ENCODE measurements at regions not wholly inside any gene's neighbourhood (a gene's known extent, or its start where the extent isn't known, plus 50 kb on each side); places are given as distances from the start of the nearest gene placed in this dataset.

DNA sequence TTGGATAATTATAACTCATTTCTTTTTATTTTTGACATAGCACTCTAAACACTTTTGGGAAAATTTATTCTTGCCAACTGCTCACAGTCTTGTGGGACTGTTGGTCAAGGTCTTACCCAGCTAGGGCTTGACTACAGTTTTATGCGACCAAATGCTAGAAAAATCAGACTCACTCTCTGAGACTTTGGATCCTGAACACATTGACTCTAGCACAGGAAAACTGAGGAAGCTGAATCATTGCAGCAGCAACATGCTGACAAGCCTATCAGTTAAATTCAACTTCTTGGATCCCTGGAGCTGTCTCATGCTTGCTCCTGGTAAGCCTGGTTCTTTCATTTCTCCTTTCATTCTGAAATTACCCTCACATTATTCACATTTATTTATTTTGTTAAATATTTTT, 120.7 kb upstream of the TMTC2 start:
- DNase-seq (ENCODE audit: low spot score) = no peak
- CTCF ChIA-PET = interaction anchor here (1.5 kb wide), 1 partner anchor 14 kb away, joined by 6 read pairs; no protein-coding TSS in a partner anchor
- POLR2A ChIA-PET (ENCODE audit: low non-redundant PET) = interaction anchor here (0.6 kb wide), 1 partner anchor 373 kb away, joined by 3 read pairs; no protein-coding TSS in a partner anchor
- TF ChIP-seq, protein P1, sequence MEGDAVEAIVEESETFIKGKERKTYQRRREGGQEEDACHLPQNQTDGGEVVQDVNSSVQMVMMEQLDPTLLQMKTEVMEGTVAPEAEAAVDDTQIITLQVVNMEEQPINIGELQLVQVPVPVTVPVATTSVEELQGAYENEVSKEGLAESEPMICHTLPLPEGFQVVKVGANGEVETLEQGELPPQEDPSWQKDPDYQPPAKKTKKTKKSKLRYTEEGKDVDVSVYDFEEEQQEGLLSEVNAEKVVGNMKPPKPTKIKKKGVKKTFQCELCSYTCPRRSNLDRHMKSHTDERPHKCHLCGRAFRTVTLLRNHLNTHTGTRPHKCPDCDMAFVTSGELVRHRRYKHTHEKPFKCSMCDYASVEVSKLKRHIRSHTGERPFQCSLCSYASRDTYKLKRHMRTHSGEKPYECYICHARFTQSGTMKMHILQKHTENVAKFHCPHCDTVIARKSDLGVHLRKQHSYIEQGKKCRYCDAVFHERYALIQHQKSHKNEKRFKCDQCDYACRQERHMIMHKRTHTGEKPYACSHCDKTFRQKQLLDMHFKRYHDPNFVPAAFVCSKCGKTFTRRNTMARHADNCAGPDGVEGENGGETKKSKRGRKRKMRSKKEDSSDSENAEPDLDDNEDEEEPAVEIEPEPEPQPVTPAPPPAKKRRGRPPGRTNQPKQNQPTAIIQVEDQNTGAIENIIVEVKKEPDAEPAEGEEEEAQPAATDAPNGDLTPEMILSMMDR (conservative IDR thresholded peaks at IDR 0.05; ENCODE audit: low read depth) = no peak
- H3K27ac ChIP-seq = no peak overlapping the region

GRCh38 chr12:82567688-82568087, 119.0 kb upstream of the TMTC2 start:
- POLR2A ChIA-PET (ENCODE audit: low non-redundant PET) = no interaction called here
- H3K27ac ChIP-seq = no peak overlapping the region
- TF ChIP-seq, protein P1 (conservative IDR thresholded peaks at IDR 0.05; ENCODE audit: low read depth) = no peak
- CTCF ChIA-PET = no interaction called here
- DNase-seq (ENCODE audit: low spot score) = no peak

DNA sequence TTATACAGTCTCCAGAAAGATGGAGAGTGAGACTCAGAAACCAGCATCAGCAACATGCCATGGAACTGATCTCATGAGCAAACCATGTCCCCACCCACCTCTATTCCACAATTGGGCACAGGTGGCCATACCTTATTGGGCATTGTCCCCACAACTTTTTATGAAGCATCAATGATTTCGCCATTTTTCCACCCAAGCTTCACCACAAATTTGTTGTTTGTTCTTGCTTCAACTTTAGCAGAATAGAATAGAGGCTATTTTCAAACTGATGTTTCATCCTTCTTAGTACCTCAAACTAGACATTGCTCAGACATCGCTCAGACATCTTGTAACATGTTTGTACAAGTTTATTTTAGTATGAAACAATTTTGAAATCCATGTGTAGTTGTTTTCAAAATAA, 112.5 kb upstream of the TMTC2 start:
- ChIA-PET POLR2A (ENCODE audit: low non-redundant PET) (no interaction called here), CTCF (interaction anchor here (0.6 kb wide), 2 partner anchors 26 to 389 kb away, joined by 3 to 6 read pairs; no protein-coding TSS in a partner anchor)
- no peak for DNase-seq (ENCODE audit: low spot score)
- TF ChIP-seq, protein P1 (conservative IDR thresholded peaks at IDR 0.05; ENCODE audit: low read depth) = no peak
- no peak overlapping the region for H3K27ac ChIP-seq

GRCh38 chr12:82578725-82579124, 108.0 kb upstream of the TMTC2 start:
- ChIA-PET POLR2A (ENCODE audit: low non-redundant PET) (no interaction called here), CTCF (interaction anchor here (0.8 kb wide), 1 partner anchor 194 kb away, joined by 4 read pairs; no protein-coding TSS in a partner anchor)
- DNase-seq (ENCODE audit: low spot score) = no peak
- TF ChIP-seq, protein P1 (conservative IDR thresholded peaks at IDR 0.05; ENCODE audit: low read depth) = no peak
- H3K27ac ChIP-seq = no peak overlapping the region

- ChIA-PET CTCF (interaction anchor here (0.6 kb wide), 1 partner anchor 102 kb away, joined by 4 read pairs; no protein-coding TSS in a partner anchor), POLR2A (ENCODE audit: low non-redundant PET) (no interaction called here)
- DNase-seq (ENCODE audit: low spot score) = no peak
- no peak overlapping the region for H3K27ac ChIP-seq
- TF ChIP-seq, protein P1 (conservative IDR thresholded peaks at IDR 0.05; ENCODE audit: low read depth) = no peak
Observed at GRCh38 chr12:82583756-82584155, 103.0 kb upstream of the TMTC2 start.

DNA sequence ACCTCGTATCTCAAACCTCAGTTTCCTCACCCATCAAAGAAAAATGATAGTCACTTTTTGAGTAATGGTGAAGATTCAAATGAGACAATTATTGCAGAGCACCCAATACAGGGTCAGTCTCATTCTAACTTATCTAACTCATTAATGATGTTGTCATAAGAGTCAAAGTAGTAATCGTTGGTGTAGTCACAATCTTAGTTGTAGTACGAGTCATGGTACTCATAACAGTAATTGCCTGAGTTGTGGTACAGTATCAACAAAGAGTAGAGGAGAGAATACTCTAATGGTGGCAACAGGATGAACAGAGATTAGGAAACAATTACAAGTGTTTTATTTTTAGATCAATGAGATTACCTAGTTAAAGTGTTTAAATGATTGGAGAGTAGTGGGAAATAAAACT, 93.6 kb upstream of the TMTC2 start:
- POLR2A ChIA-PET (ENCODE audit: low non-redundant PET) = no interaction called here
- no peak for DNase-seq (ENCODE audit: low spot score)
- TF ChIP-seq, protein P1 (conservative IDR thresholded peaks at IDR 0.05; ENCODE audit: low read depth) = no peak
- CTCF ChIA-PET = no interaction called here
- H3K27ac ChIP-seq = no peak overlapping the region
